H1 (cell line): ENCODE measurements at regions not wholly inside any gene's neighbourhood (a gene's known extent, or its start where the extent isn't known, plus 50 kb on each side); places are given as distances from the start of the nearest gene placed in this dataset.

Source experiments
- CTCF ChIA-PET: fragments of 300-600 bp; sonication (Branson Sonifier 250); formaldehyde crosslinking; loops from one replicate; lab custom pipeline; 2021; ENCODE audit not compliant: partially characterized antibody; lab: Charles Lee
- POLR2A ChIA-PET: fragments of 300-600 bp; sonication (Branson Sonifier 250); formaldehyde crosslinking; loops from one replicate; lab custom pipeline; 2021; ENCODE audit warnings: inconsistent platforms; ENCODE audit not compliant: partially characterized antibody; lab: Charles Lee
- DNase-seq, 2 experiments: peaks; one replicate each; pipeline versions ENCODE4 v3.0.0 to v3.0.0-alpha.2; 2010 to 2022; ENCODE audit warnings: low spot score in 2 of 2, low read depth in 1 of 2, mixed read lengths in 1 of 2
- FAIRE-seq: peaks from 2 replicates; lab custom pipeline; 2011; peaks lifted over from hg19 to GRCh38; lab: Jason Lieb, UNC
- H2AFZ ChIP-seq: 2 replicates; pipeline ENCODE4 v1.8.1; 2012; ENCODE audit warnings: low read length, inconsistent platforms
- H2AK5ac ChIP-seq: 2 replicates; pipeline ENCODE4 v1.6.1; 2013; ENCODE audit warnings: low read depth, low read length
- H2BK120ac ChIP-seq: replicated peaks from 2 replicates; pipeline ENCODE3; 2013; ENCODE audit warnings: low read depth, low read length, inconsistent platforms
- H2BK12ac ChIP-seq: 2 replicates; pipeline ENCODE4 v1.6.1; 2013; ENCODE audit warnings: low read depth, low read length
- H2BK15ac ChIP-seq: 2 replicates; pipeline ENCODE4 v1.6.1; 2013; ENCODE audit warnings: low read length
- H2BK20ac ChIP-seq: 2 replicates; pipeline ENCODE4 v1.6.1; 2013; ENCODE audit warnings: low read length
- H2BK5ac ChIP-seq: 2 replicates; pipeline ENCODE4 v1.6.1; 2013; ENCODE audit warnings: low read depth, low read length
- H3K14ac ChIP-seq: 2 replicates; pipeline ENCODE4 v1.6.1; 2013; ENCODE audit warnings: inconsistent platforms; ENCODE audit not compliant: insufficient read length
- H3K18ac ChIP-seq: 2 replicates; pipeline ENCODE4 v1.6.1; 2013; ENCODE audit warnings: low read length; ENCODE audit errors: extremely low read depth
- H3K23ac ChIP-seq: 2 replicates; pipeline ENCODE4 v1.6.1; 2013; ENCODE audit warnings: inconsistent platforms; ENCODE audit not compliant: insufficient read length
- H3K23me2 ChIP-seq: 2 replicates; pipeline ENCODE4 v1.6.1; 2013; ENCODE audit warnings: low read depth, low read length
- H3K27ac ChIP-seq: 2 replicates; pipeline ENCODE4 v1.6.1; 2011; ENCODE audit warnings: low read depth, low read length, inconsistent platforms
- H3K27me3 ChIP-seq, 4 experiments: replicated peaks in 1 of 4; 1 replicate in 1 of 4; 2 replicates in 3 of 4; pipeline versions ENCODE4 v1.6.1 to v1.8.1; 2011 to 2013; ENCODE audit warnings: low read length in 3 of 4, mild to moderate bottlenecking in 3 of 4, inconsistent platforms in 2 of 4, mixed read lengths in 2 of 4, moderate library complexity in 1 of 4; ENCODE audit not compliant: control insufficient read depth in 3 of 4, insufficient read depth in 3 of 4; ENCODE audit errors: extremely low read depth in 1 of 4
- H3K36me3 ChIP-seq, 4 experiments: 2 replicates each; pipeline versions ENCODE4 v1.6.1 to v1.8.1; 2011 to 2013; ENCODE audit warnings: mild to moderate bottlenecking in 4 of 4, low read length in 3 of 4, moderate library complexity in 2 of 4, control low read depth in 1 of 4, inconsistent platforms in 1 of 4; ENCODE audit not compliant: insufficient read depth in 4 of 4, control insufficient read depth in 2 of 4
- H3K4ac ChIP-seq: replicated peaks from 2 replicates; pipeline ENCODE3; 2013; ENCODE audit warnings: low read length, low read depth, mixed read lengths, inconsistent platforms; ENCODE audit not compliant: insufficient read length
- H3K4me1 ChIP-seq, 4 experiments: replicated peaks in 1 of 4; 1 replicate in 1 of 4; 2 replicates in 3 of 4; pipeline versions ENCODE4 v1.6.1 to v1.8.1; 2011 to 2013; ENCODE audit warnings: low read length in 3 of 4, inconsistent platforms in 2 of 4, mixed read lengths in 1 of 4; ENCODE audit not compliant: insufficient read depth in 4 of 4, control insufficient read depth in 3 of 4
- H3K4me2 ChIP-seq, 2 experiments: 2 replicates each; pipeline versions ENCODE4 v1.6.1 to v1.8.1; 2011 to 2013; ENCODE audit warnings: low read depth in 2 of 2, low read length in 2 of 2, control low read depth in 1 of 2, inconsistent platforms in 1 of 2, mild to moderate bottlenecking in 1 of 2; ENCODE audit not compliant: insufficient read depth in 1 of 2
- H3K4me3 ChIP-seq, 4 experiments: fragments of 200-600, 300-600 bp in 1 of 4; sonication (generic), shearing (Covaris generic), sonication (Bioruptor Twin) in 1 of 4; 2 replicates each; pipeline versions ENCODE4 v1.5.1 to v1.8.1; 2011 to 2016; ENCODE audit warnings: low read length in 4 of 4, low read depth in 3 of 4, control low read depth in 2 of 4, inconsistent platforms in 2 of 4, mild to moderate bottlenecking in 2 of 4, mixed read lengths in 1 of 4, moderate library complexity in 1 of 4; ENCODE audit not compliant: insufficient read depth in 2 of 4; ENCODE audit errors: extremely low read depth in 1 of 4
- H3K56ac ChIP-seq: replicated peaks from 2 replicates; pipeline ENCODE3; 2013; ENCODE audit warnings: low read depth, mild to moderate bottlenecking, mixed read lengths, low read length, inconsistent platforms; ENCODE audit not compliant: insufficient read length
- H3K79me1 ChIP-seq: 2 replicates; pipeline ENCODE4 v1.6.1; 2013; ENCODE audit warnings: low read depth, low read length, control low read depth
- H3K79me2 ChIP-seq, 2 experiments: 2 replicates each; pipeline versions ENCODE4 v1.6.1 to v1.8.1; 2012 to 2013; ENCODE audit warnings: low read length in 2 of 2, mild to moderate bottlenecking in 2 of 2, inconsistent platforms in 1 of 2; ENCODE audit not compliant: insufficient read depth in 2 of 2, control insufficient read depth in 1 of 2
- H3K9ac ChIP-seq, 4 experiments: replicated peaks in 1 of 4; 1 replicate in 1 of 4; 2 replicates in 3 of 4; pipeline versions ENCODE4 v1.6.1 to v1.8.1; 2011 to 2013; ENCODE audit warnings: low read depth in 3 of 4, low read length in 3 of 4, control low read depth in 2 of 4, mild to moderate bottlenecking in 2 of 4, moderate library complexity in 2 of 4, inconsistent platforms in 1 of 4; ENCODE audit errors: extremely low read depth in 1 of 4
- H3K9me3 ChIP-seq, 2 experiments: 2 replicates each; pipeline versions ENCODE4 v1.6.1 to v1.8.1; 2012 to 2013; ENCODE audit warnings: mild to moderate bottlenecking in 2 of 2, moderate library complexity in 2 of 2, control low read depth in 1 of 2, inconsistent platforms in 1 of 2, low read depth in 1 of 2, low read length in 1 of 2, mixed read lengths in 1 of 2; ENCODE audit not compliant: insufficient read depth in 2 of 2
- H4K20me1 ChIP-seq, 2 experiments: replicated peaks in 1 of 2; 2 replicates each; pipeline versions ENCODE3 to v1.8.1; 2011 to 2013; ENCODE audit warnings: inconsistent platforms in 2 of 2, low read length in 2 of 2, mild to moderate bottlenecking in 1 of 2; ENCODE audit not compliant: insufficient read depth in 2 of 2, control insufficient read depth in 1 of 2
- H4K5ac ChIP-seq: 2 replicates; pipeline ENCODE4 v1.6.1; 2013; ENCODE audit warnings: low read length, low read depth, mixed read lengths, inconsistent platforms; ENCODE audit not compliant: insufficient read length
- H4K8ac ChIP-seq: 2 replicates; pipeline ENCODE4 v1.8.0; 2013; ENCODE audit warnings: mild to moderate bottlenecking, moderate library complexity, low read length, inconsistent platforms; ENCODE audit not compliant: insufficient read depth; ENCODE audit errors: extremely low read depth
- H4K91ac ChIP-seq: replicated peaks from 2 replicates; pipeline ENCODE3; 2013; ENCODE audit warnings: low read length, mixed read lengths, inconsistent platforms; ENCODE audit not compliant: insufficient read length
- EZH2 ChIP-seq: fragments of 200-600 bp; sonication (generic); IDR thresholded peaks from 2 replicates; pipeline ENCODE4 v1.7.1; 2012; ENCODE audit warnings: low read depth, mild to moderate bottlenecking, moderate library complexity, low read length, inconsistent platforms; ENCODE audit not compliant: severe bottlenecking
- HDAC2 ChIP-seq, 2 experiments: fragments of 300-600 bp in 1 of 2; sonication (generic) in 1 of 2; IDR thresholded peaks; 2 replicates each; pipeline ENCODE4 v1.6.1; 2011 to 2012; ENCODE audit warnings: low read depth in 2 of 2, low read length in 2 of 2, mild to moderate bottlenecking in 2 of 2, moderate library complexity in 2 of 2, borderline replicate concordance in 1 of 2, inconsistent platforms in 1 of 2

DNA sequence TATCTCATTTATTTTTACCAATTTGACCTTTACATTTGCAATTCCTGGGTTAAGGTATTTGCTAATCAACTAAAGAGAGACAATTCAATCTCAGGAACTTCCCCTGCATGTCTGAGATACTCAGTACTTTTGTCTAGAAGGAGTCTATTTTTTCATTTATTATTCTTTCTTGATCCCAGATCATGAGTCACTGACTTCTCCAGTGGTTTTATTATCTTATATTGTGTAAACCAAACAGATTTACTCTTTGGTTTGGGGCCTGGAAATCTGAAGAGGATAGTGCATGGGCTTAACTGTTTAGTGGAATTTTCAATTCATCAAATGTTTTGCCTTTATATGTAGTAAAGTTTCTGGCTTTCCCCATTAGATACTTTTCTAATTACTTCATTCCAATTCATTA is 185.4 kb downstream of the ALG10B start:
- no peak overlapping the region for H2AFZ ChIP-seq
- DNase-seq: no peak
- no peak overlapping the region for H3K18ac ChIP-seq
- no peaks in the 10 kb centered on the region for H4K20me1 ChIP-seq
- TF ChIP-seq EZH2 (no peak), HDAC2 (IDR thresholded peaks at IDR 0.05; ENCODE audit: borderline replicate concordance in 1 of 2, low read depth in 2 of 2, low read length in 2 of 2) (no peak)
- H3K4me2 ChIP-seq: no peak overlapping the region
- ChIA-PET CTCF (no interaction called here), POLR2A (interaction anchor here (0.7 kb wide), 1 partner anchor 624 kb away, joined by 4 read pairs; no protein-coding TSS in a partner anchor)
- no peak overlapping the region for H4K8ac ChIP-seq
- no peak for FAIRE-seq
- no peak overlapping the region for H3K4ac ChIP-seq
- no peak overlapping the region for H2BK5ac ChIP-seq
- H3K9me3 ChIP-seq: peaks cover 4 to 7% of the 10 kb centered on the region in 2 experiments; a peak in 3 of 4 replicates
- H4K91ac ChIP-seq: no peak overlapping the region
- no peak overlapping the region for H3K9ac ChIP-seq
- H3K79me2 ChIP-seq: no peaks in the 10 kb centered on the region
- H2BK120ac ChIP-seq: no peak overlapping the region
- H2BK15ac ChIP-seq: no peak overlapping the region
- no peaks in the 10 kb centered on the region for H3K4me1 ChIP-seq
- no peak overlapping the region for H2BK20ac ChIP-seq
- H3K23me2 ChIP-seq: no peaks in the 10 kb centered on the region; the same call in 1 of the 2 replicates
- no peaks in the 10 kb centered on the region for H3K36me3 ChIP-seq
- no peak overlapping the region for H4K5ac ChIP-seq
- no peak overlapping the region for H3K27ac ChIP-seq
- H3K56ac ChIP-seq: no peak overlapping the region
- H3K79me1 ChIP-seq: no peaks in the 10 kb centered on the region
- H3K4me3 ChIP-seq: no peak overlapping the region
- H2AK5ac ChIP-seq: no peak overlapping the region
- no peak overlapping the region for H2BK12ac ChIP-seq
- no peaks in the 10 kb centered on the region for H3K27me3 ChIP-seq
- H3K14ac ChIP-seq: no peak overlapping the region
- no peak overlapping the region for H3K23ac ChIP-seq
